Endodermal cell (in vitro differentiated cells): ENCODE measurements at regions not wholly inside any gene's neighbourhood (a gene's known extent, or its start where the extent isn't known, plus 50 kb on each side); places are given as distances from the start of the nearest gene placed in this dataset.
"Not testable (repeated sequence)": the region's sequence is repeated elsewhere in the genome, so short reads cannot be mapped to it uniquely, and the experiment has no call there.

Experiments
- DNase-seq: peaks from one replicate; pipeline ENCODE4 v3.0.0-alpha.2; 2017
- H3K27ac ChIP-seq: 2 replicates; pipeline ENCODE4 v1.5.1; 2013; ENCODE audit warnings: mild to moderate bottlenecking, low read depth, low read length, moderate library complexity
- H3K27me3 ChIP-seq: 2 replicates; pipeline ENCODE4 v1.6.1; 2013; ENCODE audit warnings: mild to moderate bottlenecking, low read length, moderate library complexity; ENCODE audit not compliant: insufficient read depth, control insufficient read depth, poor library complexity, severe bottlenecking
- H3K36me3 ChIP-seq: 2 replicates; pipeline ENCODE4 v1.7.0; 2013; ENCODE audit warnings: mild to moderate bottlenecking, low read length, moderate library complexity; ENCODE audit not compliant: control insufficient read depth, insufficient read depth
- H3K4me1 ChIP-seq: one replicate; pipeline ENCODE4 v1.7.0; 2013; ENCODE audit warnings: low read length; ENCODE audit not compliant: control insufficient read depth, insufficient read depth
- H3K4me3 ChIP-seq: 2 replicates; pipeline ENCODE4 v1.5.1; 2013; ENCODE audit warnings: mild to moderate bottlenecking, low read length, moderate library complexity
- H3K9ac ChIP-seq: 2 replicates; pipeline ENCODE4 v1.6.1; 2013; ENCODE audit warnings: mild to moderate bottlenecking, low read length, moderate library complexity; ENCODE audit not compliant: poor library complexity, severe bottlenecking; ENCODE audit errors: extremely low read depth
- H3K9me3 ChIP-seq: 2 replicates; pipeline ENCODE4 v1.6.1; 2013; ENCODE audit warnings: mild to moderate bottlenecking, low read length, moderate library complexity; ENCODE audit not compliant: control insufficient read depth
- H3K27ac Mint-ChIP-seq: 2 replicates; pipeline ENCODE4 v1.8.0; 2020; ENCODE audit warnings: mixed read lengths
- H3K27me3 Mint-ChIP-seq: 2 replicates; pipeline ENCODE4 v1.8.0; 2021; ENCODE audit warnings: mild to moderate bottlenecking, mixed read lengths; ENCODE audit not compliant: insufficient read depth
- H3K36me3 Mint-ChIP-seq: 2 replicates; pipeline ENCODE4 v1.8.0; 2020; ENCODE audit warnings: low read depth, mixed read lengths
- H3K4me1 Mint-ChIP-seq: 2 replicates; pipeline ENCODE4 v1.8.0; 2020; ENCODE audit warnings: mixed read lengths
- H3K4me3 Mint-ChIP-seq: 2 replicates; pipeline ENCODE4 v1.8.0; 2020; ENCODE audit warnings: mild to moderate bottlenecking, moderate library complexity, mixed read lengths
- H3K9me3 Mint-ChIP-seq: 2 replicates; pipeline ENCODE4 v1.8.0; 2020; ENCODE audit warnings: mild to moderate bottlenecking, mixed read lengths
- CTCF ChIP-seq: fragments of 200-600 bp; sonication (generic); conservative IDR thresholded peaks from 2 replicates; pipeline ENCODE4 v1.5.0; 2021; ENCODE audit warnings: antibody characterized with exemption, mild to moderate bottlenecking
- WGBS, 2 experiments: methylation state at CpG; one replicate each; pipeline versions ENCODE4 v1.1.5 to v1.1.7; 2013; ENCODE audit warnings: missing lambda C conversion rate in 2 of 2, mixed read lengths in 1 of 2; ENCODE audit not compliant: insufficient coverage in 1 of 2, insufficient read length in 1 of 2; 5-methylcytosine and 5-hydroxymethylcytosine counted together

GRCh38 chr3:82587174-82587573 lies 825.7 kb upstream of the GBE1 start:
- TF ChIP-seq CTCF: no peak
- Mint-ChIP-seq H3K4me3 (no peak overlapping the region), H3K36me3 (no peaks in the 10 kb centered on the region), H3K9me3 (peaks cover 12% of the 10 kb centered on the region), H3K4me1 (no peaks in the 10 kb centered on the region), H3K27me3 (no peaks in the 10 kb centered on the region), H3K27ac (no peak overlapping the region)
- Histone ChIP-seq H3K27me3 (no peaks in the 10 kb centered on the region), H3K27ac (no peak overlapping the region), H3K9me3 (no peaks in the 10 kb centered on the region), H3K36me3 (no peaks in the 10 kb centered on the region), H3K4me3 (no peak overlapping the region), H3K9ac (no peak overlapping the region), H3K4me1 (no peaks in the 10 kb centered on the region)
- DNase-seq: no peak

GRCh38 chr3:82586414-82586813 lies 825.0 kb upstream of the GBE1 start:
- no peak overlapping the region for H3K27ac ChIP-seq
- no peak overlapping the region for H3K27ac Mint-ChIP-seq
- 93 to 100% methylated on average over 3 of the region's 3 CpGs for WGBS, 2 experiments

GRCh38 chr3:82586002-82586401 lies 824.6 kb upstream of the GBE1 start:
- not testable (repeated sequence) for H3K9me3 ChIP-seq, H3K4me1 Mint-ChIP-seq, H3K36me3 Mint-ChIP-seq, H3K36me3 ChIP-seq, H3K9ac ChIP-seq, H3K27ac Mint-ChIP-seq, H3K27me3 Mint-ChIP-seq, H3K4me3 ChIP-seq, H3K27me3 ChIP-seq, H3K4me3 Mint-ChIP-seq, H3K4me1 ChIP-seq, H3K27ac ChIP-seq, DNase-seq
- H3K9me3 Mint-ChIP-seq: peaks cover 12% of the 10 kb centered on the region
- WGBS, 2 experiments: 69% methylated on average over 5 of the region's 5 CpGs; no CpG with 5 or more reads in 1 of the 2 experiments

More at GRCh38 chr3:82586414-82586813, 825.0 kb upstream of the GBE1 start:
- Mint-ChIP-seq H3K9me3 (peaks cover 12% of the 10 kb centered on the region), H3K4me1 (no peaks in the 10 kb centered on the region), H3K36me3 (no peaks in the 10 kb centered on the region), H3K27me3 (no peaks in the 10 kb centered on the region), H3K4me3 (no peak overlapping the region)
- Histone ChIP-seq H3K9me3 (no peaks in the 10 kb centered on the region), H3K27me3 (no peaks in the 10 kb centered on the region), H3K9ac (no peak overlapping the region), H3K36me3 (no peaks in the 10 kb centered on the region), H3K4me1 (no peaks in the 10 kb centered on the region), H3K4me3 (no peak overlapping the region)
- TF ChIP-seq CTCF: no peak
- DNase-seq: no peak

GRCh38 chr3:82585591-82585990 lies 824.1 kb upstream of the GBE1 start:
- H3K36me3 ChIP-seq, H3K4me3 ChIP-seq, H3K4me1 ChIP-seq, DNase-seq, H3K4me3 Mint-ChIP-seq, H3K9me3 ChIP-seq, H3K4me1 Mint-ChIP-seq, H3K27ac ChIP-seq, H3K27ac Mint-ChIP-seq, H3K9ac ChIP-seq, H3K27me3 ChIP-seq, H3K36me3 Mint-ChIP-seq, H3K27me3 Mint-ChIP-seq: not testable (repeated sequence)
- WGBS, 2 experiments: 95% methylated on average over 1 of the region's 2 CpGs; no CpG with 5 or more reads in 1 of the 2 experiments
- H3K9me3 Mint-ChIP-seq: peaks cover 12% of the 10 kb centered on the region

- H3K4me1 ChIP-seq, H3K9me3 ChIP-seq, H3K27me3 Mint-ChIP-seq, H3K36me3 Mint-ChIP-seq, H3K36me3 ChIP-seq, H3K27ac ChIP-seq, H3K27ac Mint-ChIP-seq, H3K4me1 Mint-ChIP-seq, H3K9ac ChIP-seq, H3K4me3 ChIP-seq, H3K4me3 Mint-ChIP-seq, DNase-seq, H3K27me3 ChIP-seq: not testable (repeated sequence)
- peaks cover 12% of the 10 kb centered on the region for H3K9me3 Mint-ChIP-seq
- 94% methylated on average over 15 of the region's 27 CpGs; no CpG with 5 or more reads in 1 of the 2 experiments for WGBS, 2 experiments
Measured at GRCh38 chr3:82584861-82585260, 823.4 kb upstream of the GBE1 start.

GRCh38 chr3:82584415-82584814 lies 823.0 kb upstream of the GBE1 start:
- H3K27me3 Mint-ChIP-seq, H3K4me3 ChIP-seq, H3K27ac Mint-ChIP-seq, H3K4me3 Mint-ChIP-seq, H3K4me1 Mint-ChIP-seq, H3K36me3 Mint-ChIP-seq, H3K27ac ChIP-seq, H3K4me1 ChIP-seq, H3K9ac ChIP-seq, H3K9me3 ChIP-seq, H3K36me3 ChIP-seq, DNase-seq, H3K27me3 ChIP-seq: not testable (repeated sequence)
- 96% methylated on average over 22 of the region's 25 CpGs; no CpG with 5 or more reads in 1 of the 2 experiments for WGBS, 2 experiments
- H3K9me3 Mint-ChIP-seq: peaks cover 12% of the 10 kb centered on the region
